GM19025 (cell line): ENCODE measurements at regions not wholly inside any gene's neighbourhood (a gene's known extent, or its start where the extent isn't known, plus 50 kb on each side); places are given as distances from the start of the nearest gene placed in this dataset.

Experiments used
- ATAC-seq: cut with Tn5 transposase; IDR thresholded peaks from one replicate; pipeline ENCODE4 v1.9.1; 2021; ENCODE audit warnings: mild to moderate bottlenecking, low read depth, moderate library complexity; ENCODE audit not compliant: unreplicated experiment

GRCh38 chr1:95415146-95415545 is 181.1 kb downstream of the RWDD3 start:
- no peak for ATAC-seq

GRCh38 chr1:95426772-95427171 is 192.8 kb downstream of the RWDD3 start:
- no peak for ATAC-seq

- ATAC-seq: no peak
Measured at GRCh38 chr1:95427525-95427924, 193.5 kb downstream of the RWDD3 start.

- ATAC-seq: no peak
Measured at GRCh38 chr1:95431235-95431634, 197.2 kb downstream of the RWDD3 start.

GRCh38 chr1:95435611-95436010 is 201.6 kb downstream of the RWDD3 start:
- ATAC-seq: no peak

- no peak for ATAC-seq
Measured at GRCh38 chr1:95437011-95437410, 203.0 kb downstream of the RWDD3 start.

- ATAC-seq: no peak
Measured at GRCh38 chr1:95437781-95438180, 203.8 kb downstream of the RWDD3 start.

- no peak for ATAC-seq
Measured at GRCh38 chr1:95438218-95438948, 204.4 kb downstream of the RWDD3 start.

GRCh38 chr1:95440511-95440910 is 206.5 kb downstream of the RWDD3 start:
- ATAC-seq: no peak

GRCh38 chr1:95449516-95449915 is 215.5 kb downstream of the RWDD3 start:
- no peak for ATAC-seq

GRCh38 chr1:95451054-95451453 is 217.0 kb downstream of the RWDD3 start:
- no peak for ATAC-seq

GRCh38 chr1:95451904-95452303 is 217.9 kb downstream of the RWDD3 start:
- ATAC-seq: no peak

- ATAC-seq: no peak
Measured at GRCh38 chr1:95453053-95453452, 219.0 kb downstream of the RWDD3 start.

- ATAC-seq: no peak
Measured at GRCh38 chr1:95467036-95467435, 233.0 kb downstream of the RWDD3 start.

GRCh38 chr1:95475686-95476457 is 241.9 kb downstream of the RWDD3 start:
- no peak for ATAC-seq

- no peak for ATAC-seq
Measured at GRCh38 chr1:95496307-95496706, 262.3 kb downstream of the RWDD3 start.

GRCh38 chr1:95496773-95497172 is 262.8 kb downstream of the RWDD3 start:
- ATAC-seq: no peak

GRCh38 chr1:95497566-95497965 is 263.6 kb downstream of the RWDD3 start:
- ATAC-seq: no peak

- ATAC-seq: no peak
Measured at GRCh38 chr1:95503278-95504030, 269.4 kb downstream of the RWDD3 start.

GRCh38 chr1:95504321-95504720 is 270.3 kb downstream of the RWDD3 start:
- ATAC-seq: no peak

- no peak for ATAC-seq
Measured at GRCh38 chr1:95506736-95507414, 272.9 kb downstream of the RWDD3 start.
